Activated CD4-positive, alpha-beta T cell treated with anti-CD3 and anti-CD28 coated beads, Interleukin-2, amount 50 U/mL, for 1 hour (primary cell): ENCODE measurements at regions not wholly inside any gene's neighbourhood (a gene's known extent, or its start where the extent isn't known, plus 50 kb on each side); places are given as distances from the start of the nearest gene placed in this dataset.
"Not testable (repeated sequence)": the region's sequence is repeated elsewhere in the genome, so short reads cannot be mapped to it uniquely, and the experiment has no call there.

ENCODE experiments used
- DNase-seq: peaks from one replicate; pipeline ENCODE4 v3.0.0-alpha.2; 2020

GRCh38 chr7:8809320-8809719 is 375.9 kb downstream of the NXPH1 start:
- DNase-seq, result no peak

- no peak for DNase-seq
Measured at GRCh38 chr7:8817448-8818036, 384.1 kb downstream of the NXPH1 start.

- DNase-seq, result no peak
Measured at GRCh38 chr7:8818406-8818805, 385.0 kb downstream of the NXPH1 start.

- no peak for DNase-seq
Measured at GRCh38 chr7:8822595-8822994, 389.2 kb downstream of the NXPH1 start.

- DNase-seq, result no peak
Measured at GRCh38 chr7:8823486-8823885, 390.1 kb downstream of the NXPH1 start.

- no peak for DNase-seq
Measured at GRCh38 chr7:8827329-8827728, 393.9 kb downstream of the NXPH1 start.

GRCh38 chr7:8829100-8829499 is 395.7 kb downstream of the NXPH1 start:
- no peak for DNase-seq

GRCh38 chr7:8831376-8831775 is 398.0 kb downstream of the NXPH1 start:
- DNase-seq, result no peak

GRCh38 chr7:8833355-8833754 is 399.9 kb downstream of the NXPH1 start:
- no peak for DNase-seq

- no peak for DNase-seq
Measured at GRCh38 chr7:8841171-8841570, 407.8 kb downstream of the NXPH1 start.

GRCh38 chr7:8871716-8872115 is 438.3 kb downstream of the NXPH1 start:
- DNase-seq, result no peak

- no peak for DNase-seq
Measured at GRCh38 chr7:8881916-8882315, 448.5 kb downstream of the NXPH1 start.

GRCh38 chr7:8885480-8886000 is 452.1 kb downstream of the NXPH1 start:
- DNase-seq, result no peak

- not testable (repeated sequence) for DNase-seq
Measured at GRCh38 chr7:8890346-8890745, 456.9 kb downstream of the NXPH1 start.

- DNase-seq, result no peak
Measured at GRCh38 chr7:8893775-8894174, 460.4 kb downstream of the NXPH1 start.

- no peak for DNase-seq
Measured at GRCh38 chr7:8906396-8907075, 473.1 kb downstream of the NXPH1 start.

GRCh38 chr7:8908889-8909288 is 475.5 kb downstream of the NXPH1 start:
- DNase-seq, result no peak

- DNase-seq, result no peak
Measured at GRCh38 chr7:8913682-8914081, 480.3 kb downstream of the NXPH1 start.

GRCh38 chr7:8921807-8922206 is 488.4 kb downstream of the NXPH1 start:
- no peak for DNase-seq

- no peak for DNase-seq
Measured at GRCh38 chr7:8922726-8923125, 489.3 kb downstream of the NXPH1 start.

- DNase-seq, result no peak
Measured at GRCh38 chr7:8923164-8923806, 489.9 kb downstream of the NXPH1 start.

GRCh38 chr7:8931906-8932646 is 498.7 kb downstream of the NXPH1 start:
- no peak for DNase-seq

GRCh38 chr7:8932751-8933150 is 499.3 kb downstream of the NXPH1 start:
- DNase-seq, result no peak

- no peak for DNase-seq
Measured at GRCh38 chr7:8937204-8937603, 503.8 kb downstream of the NXPH1 start.
